H9 (cell line): ENCODE measurements at regions not wholly inside any gene's neighbourhood (a gene's known extent, or its start where the extent isn't known, plus 50 kb on each side); places are given as distances from the start of the nearest gene placed in this dataset.
A peak's percentile ranks its signal among the peaks of the same experiment; 100 is the strongest.

Experiments
- DNase-seq: peaks from one replicate; pipeline ENCODE4 v3.0.0-alpha.2; 2017
- H2AFZ ChIP-seq: one replicate; pipeline ENCODE4 v1.6.1; 2013; ENCODE audit warnings: mild to moderate bottlenecking, low read length, control low read depth, moderate library complexity
- H2AK5ac ChIP-seq: 2 replicates; pipeline ENCODE4 v1.6.1; 2013; ENCODE audit warnings: low read length, control low read depth, mixed read lengths; ENCODE audit not compliant: insufficient read length
- H2BK120ac ChIP-seq: one replicate; pipeline ENCODE4 v1.6.1; 2013; ENCODE audit warnings: low read depth, mild to moderate bottlenecking, low read length, control low read depth, inconsistent platforms; ENCODE audit not compliant: poor library complexity, severe bottlenecking
- H2BK12ac ChIP-seq: 2 replicates; pipeline ENCODE4 v1.6.1; 2013; ENCODE audit warnings: low read length, control low read depth, mixed read lengths, low read depth; ENCODE audit not compliant: insufficient read length
- H2BK15ac ChIP-seq: 2 replicates; pipeline ENCODE4 v1.6.1; 2013; ENCODE audit warnings: low read depth, low read length, control low read depth
- H2BK20ac ChIP-seq: one replicate; pipeline ENCODE4 v1.6.1; 2013; ENCODE audit warnings: low read depth, mild to moderate bottlenecking, low read length, control low read depth, inconsistent platforms; ENCODE audit not compliant: poor library complexity, severe bottlenecking
- H2BK5ac ChIP-seq: 2 replicates; pipeline ENCODE4 v1.6.1; 2013; ENCODE audit warnings: low read length, control low read depth, mixed read lengths; ENCODE audit not compliant: insufficient read length
- H3K14ac ChIP-seq: 2 replicates; pipeline ENCODE4 v1.6.1; 2013; ENCODE audit warnings: low read length, control low read depth; ENCODE audit not compliant: insufficient read depth
- H3K18ac ChIP-seq: 2 replicates; pipeline ENCODE4 v1.6.1; 2013; ENCODE audit warnings: low read depth, mild to moderate bottlenecking, mixed read lengths, low read length, control low read depth; ENCODE audit not compliant: insufficient read length
- H3K23ac ChIP-seq: 2 replicates; pipeline ENCODE4 v1.6.1; 2013; ENCODE audit warnings: low read length, control low read depth, mixed read lengths, low read depth; ENCODE audit not compliant: insufficient read length
- H3K23me2 ChIP-seq: 2 replicates; pipeline ENCODE4 v1.6.1; 2013; ENCODE audit warnings: low read depth, mild to moderate bottlenecking, mixed read lengths, low read length, control low read depth; ENCODE audit not compliant: insufficient read length, poor library complexity, severe bottlenecking
- H3K27ac ChIP-seq: 2 replicates; pipeline ENCODE4 v1.5.1; 2013; ENCODE audit warnings: low read length, control low read depth, mixed read lengths, low read depth; ENCODE audit not compliant: insufficient read length
- H3K27me3 ChIP-seq: 2 replicates; pipeline ENCODE4 v1.6.1; 2013; ENCODE audit warnings: low read length, control low read depth, inconsistent platforms; ENCODE audit not compliant: insufficient read depth
- H3K4ac ChIP-seq: 2 replicates; pipeline ENCODE4 v1.6.1; 2013; ENCODE audit warnings: low read depth, mild to moderate bottlenecking, control low read depth, inconsistent platforms, low read length, moderate library complexity
- H3K4me1 ChIP-seq: 2 replicates; pipeline ENCODE4 v1.6.1; 2013; ENCODE audit warnings: low read length, control low read depth, inconsistent platforms; ENCODE audit not compliant: insufficient read depth
- H3K4me2 ChIP-seq: 2 replicates; pipeline ENCODE4 v1.6.1; 2013; ENCODE audit warnings: low read length, control low read depth, mixed read lengths; ENCODE audit not compliant: insufficient read length, insufficient read depth
- H3K56ac ChIP-seq: 2 replicates; pipeline ENCODE4 v1.6.1; 2013; ENCODE audit warnings: low read depth, mild to moderate bottlenecking, mixed read lengths, low read length, control low read depth; ENCODE audit not compliant: insufficient read length
- H3K79me1 ChIP-seq: 2 replicates; pipeline ENCODE4 v1.6.1; 2013; ENCODE audit warnings: low read depth, mild to moderate bottlenecking, moderate library complexity, low read length, control low read depth, inconsistent platforms; ENCODE audit not compliant: insufficient read depth, poor library complexity, severe bottlenecking
- H3K79me2 ChIP-seq: 2 replicates; pipeline ENCODE4 v1.6.1; 2013; ENCODE audit warnings: low read length, control low read depth, inconsistent platforms; ENCODE audit not compliant: insufficient read depth
- H3K9ac ChIP-seq: 2 replicates; pipeline ENCODE4 v1.6.1; 2013; ENCODE audit warnings: low read length, control low read depth, mixed read lengths; ENCODE audit not compliant: insufficient read length; ENCODE audit errors: extremely low read depth
- H3K9me3 ChIP-seq: one replicate; pipeline ENCODE4 v1.6.1; 2013; ENCODE audit warnings: low read depth, low read length, inconsistent platforms; ENCODE audit not compliant: control insufficient read depth
- H3T11ph ChIP-seq: one replicate; pipeline ENCODE4 v1.6.1; 2013; ENCODE audit warnings: mild to moderate bottlenecking, low read length, control low read depth, inconsistent platforms
- H4K20me1 ChIP-seq: one replicate; pipeline ENCODE4 v1.6.1; 2013; ENCODE audit not compliant: control insufficient read depth, insufficient read length, insufficient read depth
- H4K5ac ChIP-seq: 2 replicates; pipeline ENCODE4 v1.6.1; 2013; ENCODE audit warnings: low read depth, mild to moderate bottlenecking, mixed read lengths, low read length, control low read depth; ENCODE audit not compliant: insufficient read length
- H4K8ac ChIP-seq: replicated peaks from 2 replicates; pipeline ENCODE4 v1.6.1; 2013; ENCODE audit warnings: low read length, control low read depth, mixed read lengths, low read depth; ENCODE audit not compliant: insufficient read length
- H4K91ac ChIP-seq: 2 replicates; pipeline ENCODE4 v1.6.1; 2013; ENCODE audit warnings: low read depth, mild to moderate bottlenecking, moderate library complexity, mixed read lengths, low read length, control low read depth; ENCODE audit not compliant: insufficient read length
- H3K27ac Mint-ChIP-seq, 3 experiments: 2 replicates in 2 of 3; 3 replicates in 1 of 3; pipeline ENCODE4 v1.8.0; 2020 to 2021; ENCODE audit warnings: mixed read lengths in 3 of 3, mild to moderate bottlenecking in 1 of 3, moderate library complexity in 1 of 3
- H3K27me3 Mint-ChIP-seq: 2 replicates; pipeline ENCODE4 v1.8.0; 2021; ENCODE audit warnings: low read depth, mild to moderate bottlenecking, moderate library complexity, mixed read lengths
- H3K36me3 Mint-ChIP-seq, 3 experiments: 2 replicates in 2 of 3; 3 replicates in 1 of 3; pipeline ENCODE4 v1.8.0; 2020 to 2021; ENCODE audit warnings: low read depth in 3 of 3, mixed read lengths in 3 of 3; ENCODE audit not compliant: insufficient read depth in 1 of 3
- H3K4me1 Mint-ChIP-seq, 2 experiments: 2 replicates each; pipeline ENCODE4 v1.8.0; 2020; ENCODE audit warnings: mixed read lengths in 2 of 2
- H3K4me3 Mint-ChIP-seq, 2 experiments: 2 replicates in 1 of 2; 3 replicates in 1 of 2; pipeline ENCODE4 v1.8.0; 2020 to 2021; ENCODE audit warnings: mild to moderate bottlenecking in 2 of 2, mixed read lengths in 2 of 2, moderate library complexity in 1 of 2
- H3K9me3 Mint-ChIP-seq, 2 experiments: 2 replicates in 1 of 2; 3 replicates in 1 of 2; pipeline ENCODE4 v1.8.0; 2020; ENCODE audit warnings: mild to moderate bottlenecking in 2 of 2, mixed read lengths in 2 of 2, moderate library complexity in 1 of 2
- WGBS: extraction: QIAGEN DNeasy Blood & Tissue Kit; methylation state at CpG from one replicate; pipeline ENCODE4 v1.1.7; 2013; ENCODE audit warnings: missing lambda C conversion rate, low lambda C conversion rate, mixed read lengths; ENCODE audit not compliant: insufficient read length; ENCODE audit errors: extremely low coverage; 5-methylcytosine and 5-hydroxymethylcytosine counted together
- TF ChIP-seq, protein P1 (sequence below): fragments of 200-600 bp; sonication (generic); conservative IDR thresholded peaks from 3 replicates; pipeline ENCODE4 v1.8.0; 2021; ENCODE audit warnings: antibody characterized with exemption, mild to moderate bottlenecking

DNA sequence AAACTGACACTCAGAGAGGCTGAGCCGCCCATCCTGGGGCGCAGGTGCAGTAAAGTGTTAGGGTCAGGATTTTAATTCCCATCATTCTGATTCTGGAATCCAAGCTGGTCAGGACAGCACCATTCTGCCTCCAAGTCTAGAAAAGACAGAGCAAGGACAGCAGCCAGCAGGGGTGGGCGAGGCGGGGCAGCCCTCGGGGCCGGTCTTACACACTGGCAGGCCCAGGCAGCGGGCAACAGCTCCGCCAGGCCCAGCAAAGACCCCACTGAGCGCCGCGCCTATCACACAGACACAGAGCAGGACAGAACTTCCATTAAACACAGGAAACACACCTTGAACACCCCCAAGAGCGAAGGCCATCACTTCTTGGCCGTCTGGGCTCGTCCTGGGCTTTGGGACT, 66.5 kb upstream of the RXRA start:
- no peaks in the 10 kb centered on the region for H3K27me3 ChIP-seq
- no peak overlapping the region for H3K18ac ChIP-seq
- Mint-ChIP-seq H3K27me3 (peaks cover 1% of the 10 kb centered on the region; the same call in 1 of the 2 replicates), H3K9me3 (no peaks in the 10 kb centered on the region), H3K27ac (0 out of 7 replicates have a peak overlapping the region, but pooled peaks of 1 of the 3 experiments have one; percentile 40), H3K4me1 (peaks cover 3 to 13% of the 10 kb centered on the region in 2 experiments), H3K4me3 (no peak overlapping the region), H3K36me3 (no peaks in the 10 kb centered on the region)
- H4K91ac ChIP-seq: no peak overlapping the region
- no peak overlapping the region for H4K5ac ChIP-seq
- H3K9me3 ChIP-seq: no peaks in the 10 kb centered on the region
- H3K4me1 ChIP-seq: no peaks in the 10 kb centered on the region
- no peak overlapping the region for H3K56ac ChIP-seq
- no peak overlapping the region for H2AK5ac ChIP-seq
- H3K14ac ChIP-seq: no peak overlapping the region
- H3T11ph ChIP-seq: no peak overlapping the region
- no peaks in the 10 kb centered on the region for H3K79me1 ChIP-seq
- no peak for DNase-seq
- H2BK12ac ChIP-seq: no peak overlapping the region
- H3K4ac ChIP-seq: no peak overlapping the region
- no peak overlapping the region for H3K23ac ChIP-seq
- H3K79me2 ChIP-seq: no peaks in the 10 kb centered on the region
- WGBS: no CpG with 5 or more reads among the region's 14 CpGs
- no peak overlapping the region for H3K27ac ChIP-seq
- no peak overlapping the region for H4K8ac ChIP-seq
- no peak overlapping the region for H3K9ac ChIP-seq
- no peaks in the 10 kb centered on the region for H3K23me2 ChIP-seq
- H3K4me2 ChIP-seq: no peak overlapping the region
- TF ChIP-seq, protein P1, sequence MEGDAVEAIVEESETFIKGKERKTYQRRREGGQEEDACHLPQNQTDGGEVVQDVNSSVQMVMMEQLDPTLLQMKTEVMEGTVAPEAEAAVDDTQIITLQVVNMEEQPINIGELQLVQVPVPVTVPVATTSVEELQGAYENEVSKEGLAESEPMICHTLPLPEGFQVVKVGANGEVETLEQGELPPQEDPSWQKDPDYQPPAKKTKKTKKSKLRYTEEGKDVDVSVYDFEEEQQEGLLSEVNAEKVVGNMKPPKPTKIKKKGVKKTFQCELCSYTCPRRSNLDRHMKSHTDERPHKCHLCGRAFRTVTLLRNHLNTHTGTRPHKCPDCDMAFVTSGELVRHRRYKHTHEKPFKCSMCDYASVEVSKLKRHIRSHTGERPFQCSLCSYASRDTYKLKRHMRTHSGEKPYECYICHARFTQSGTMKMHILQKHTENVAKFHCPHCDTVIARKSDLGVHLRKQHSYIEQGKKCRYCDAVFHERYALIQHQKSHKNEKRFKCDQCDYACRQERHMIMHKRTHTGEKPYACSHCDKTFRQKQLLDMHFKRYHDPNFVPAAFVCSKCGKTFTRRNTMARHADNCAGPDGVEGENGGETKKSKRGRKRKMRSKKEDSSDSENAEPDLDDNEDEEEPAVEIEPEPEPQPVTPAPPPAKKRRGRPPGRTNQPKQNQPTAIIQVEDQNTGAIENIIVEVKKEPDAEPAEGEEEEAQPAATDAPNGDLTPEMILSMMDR: no peak
- no peak overlapping the region for H2BK5ac ChIP-seq
- no peak overlapping the region for H2BK120ac ChIP-seq
- H2BK20ac ChIP-seq: no peak overlapping the region
- no peak overlapping the region for H2BK15ac ChIP-seq
- H2AFZ ChIP-seq: no peak overlapping the region
- no peaks in the 10 kb centered on the region for H4K20me1 ChIP-seq
